HFFc6 (cell line): ENCODE measurements at regions not wholly inside any gene's neighbourhood (a gene's known extent, or its start where the extent isn't known, plus 50 kb on each side); places are given as distances from the start of the nearest gene placed in this dataset.

Experiments
- DNase-seq: peaks from one replicate; pipeline ENCODE4 v3.0.0-alpha.2; 2018
- H3K27ac Mint-ChIP-seq: 2 replicates; pipeline ENCODE4 v1.8.0; 2020; ENCODE audit warnings: mild to moderate bottlenecking, mixed read lengths
- H3K27me3 Mint-ChIP-seq: 2 replicates; pipeline ENCODE4 v1.8.0; 2021; ENCODE audit warnings: mild to moderate bottlenecking, moderate library complexity, mixed read lengths; ENCODE audit not compliant: insufficient read depth
- H3K36me3 Mint-ChIP-seq: 2 replicates; pipeline ENCODE4 v1.8.0; 2021; ENCODE audit warnings: low read depth, mixed read lengths
- H3K4me1 Mint-ChIP-seq: 2 replicates; pipeline ENCODE4 v1.8.0; 2020; ENCODE audit warnings: low read depth, mixed read lengths
- H3K4me3 Mint-ChIP-seq: 2 replicates; pipeline ENCODE4 v1.8.0; 2020; ENCODE audit warnings: mild to moderate bottlenecking, moderate library complexity, mixed read lengths
- H3K9me3 Mint-ChIP-seq: 2 replicates; pipeline ENCODE4 v1.8.0; 2020; ENCODE audit warnings: mild to moderate bottlenecking, mixed read lengths
- TF ChIP-seq, protein P1 (sequence below): fragments of 200-600 bp; sonication (generic); IDR thresholded peaks from 2 replicates; pipeline ENCODE4 v1.5.0; 2021; ENCODE audit warnings: antibody characterized with exemption, mild to moderate bottlenecking

DNA sequence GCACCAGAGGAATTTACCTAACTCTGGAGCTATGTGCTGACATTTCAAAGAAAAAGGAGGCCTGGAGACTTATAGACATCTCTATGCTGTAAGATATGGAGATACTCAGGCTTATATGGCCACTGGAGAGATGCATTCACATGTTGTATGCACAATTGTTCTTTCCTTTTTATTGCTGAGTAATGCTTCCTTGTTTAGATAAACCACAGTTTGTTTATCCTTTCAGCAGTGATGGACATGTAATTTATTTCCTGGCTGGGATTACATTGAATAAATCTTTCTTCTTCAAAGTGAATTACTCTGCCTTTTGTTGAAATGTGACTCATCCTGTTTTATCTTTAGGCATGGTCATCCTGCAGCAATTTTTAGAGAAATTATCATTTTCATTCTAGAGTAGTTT lies 716.7 kb upstream of the GCFC2 start:
- H3K27me3 Mint-ChIP-seq, result no peaks in the 10 kb centered on the region
- DNase-seq, result no peak
- H3K27ac Mint-ChIP-seq, result no peak overlapping the region
- H3K36me3 Mint-ChIP-seq, result peaks cover 4% of the 10 kb centered on the region; the same call in 1 of the 2 replicates
- H3K4me1 Mint-ChIP-seq, result no peaks in the 10 kb centered on the region
- H3K9me3 Mint-ChIP-seq, result peaks cover 36% of the 10 kb centered on the region
- no peak overlapping the region for H3K4me3 Mint-ChIP-seq
- TF ChIP-seq, protein P1, sequence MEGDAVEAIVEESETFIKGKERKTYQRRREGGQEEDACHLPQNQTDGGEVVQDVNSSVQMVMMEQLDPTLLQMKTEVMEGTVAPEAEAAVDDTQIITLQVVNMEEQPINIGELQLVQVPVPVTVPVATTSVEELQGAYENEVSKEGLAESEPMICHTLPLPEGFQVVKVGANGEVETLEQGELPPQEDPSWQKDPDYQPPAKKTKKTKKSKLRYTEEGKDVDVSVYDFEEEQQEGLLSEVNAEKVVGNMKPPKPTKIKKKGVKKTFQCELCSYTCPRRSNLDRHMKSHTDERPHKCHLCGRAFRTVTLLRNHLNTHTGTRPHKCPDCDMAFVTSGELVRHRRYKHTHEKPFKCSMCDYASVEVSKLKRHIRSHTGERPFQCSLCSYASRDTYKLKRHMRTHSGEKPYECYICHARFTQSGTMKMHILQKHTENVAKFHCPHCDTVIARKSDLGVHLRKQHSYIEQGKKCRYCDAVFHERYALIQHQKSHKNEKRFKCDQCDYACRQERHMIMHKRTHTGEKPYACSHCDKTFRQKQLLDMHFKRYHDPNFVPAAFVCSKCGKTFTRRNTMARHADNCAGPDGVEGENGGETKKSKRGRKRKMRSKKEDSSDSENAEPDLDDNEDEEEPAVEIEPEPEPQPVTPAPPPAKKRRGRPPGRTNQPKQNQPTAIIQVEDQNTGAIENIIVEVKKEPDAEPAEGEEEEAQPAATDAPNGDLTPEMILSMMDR, result no peak

DNA sequence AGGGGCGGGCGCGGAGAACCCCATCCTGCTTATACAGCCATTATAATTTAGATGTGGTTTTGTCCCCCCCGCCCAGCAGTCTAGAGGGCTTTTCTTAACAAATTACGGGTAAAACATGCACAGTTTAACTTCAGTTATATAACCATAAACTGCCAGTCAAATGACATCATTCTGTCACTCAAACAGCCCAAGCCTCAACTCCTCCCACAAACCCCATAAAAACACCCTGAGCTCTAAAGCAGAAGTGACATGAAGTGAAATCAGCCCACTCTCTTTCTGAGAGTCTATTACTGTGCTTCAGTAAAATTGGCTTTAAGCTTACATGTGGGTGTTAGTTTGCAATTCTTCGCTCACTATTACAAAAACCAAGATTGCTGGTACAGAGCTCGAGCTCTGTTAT lies 705.1 kb upstream of the GCFC2 start:
- Mint-ChIP-seq H3K27me3 (no peaks in the 10 kb centered on the region; the same call in 1 of the 2 replicates), H3K4me3 (no peak overlapping the region), H3K9me3 (peaks cover 30% of the 10 kb centered on the region), H3K27ac (no peak overlapping the region), H3K4me1 (no peaks in the 10 kb centered on the region), H3K36me3 (no peaks in the 10 kb centered on the region)
- DNase-seq, result no peak
- TF ChIP-seq, protein P1, result no peak

DNA sequence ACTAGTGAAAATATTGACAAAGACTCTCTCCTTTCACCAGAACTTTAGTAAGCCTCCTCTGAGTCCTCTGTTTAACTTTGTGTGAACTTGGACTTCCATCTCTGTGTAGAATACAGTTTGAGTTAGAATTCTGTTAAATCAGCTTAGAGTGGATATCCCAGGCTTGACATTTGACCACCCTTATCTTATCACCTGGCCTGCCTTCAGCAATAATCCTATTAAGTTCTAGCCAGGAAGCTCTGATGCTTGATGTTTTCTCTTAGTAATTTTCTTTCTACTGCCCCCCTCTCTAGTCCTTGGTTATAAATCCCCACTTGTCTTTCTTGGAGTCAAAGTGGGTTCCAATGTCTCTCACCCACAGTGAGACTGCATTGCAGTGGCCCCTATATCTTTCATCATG lies 702.7 kb upstream of the GCFC2 start:
- Mint-ChIP-seq H3K27ac (no peak overlapping the region), H3K36me3 (no peaks in the 10 kb centered on the region), H3K27me3 (no peaks in the 10 kb centered on the region; the same call in 1 of the 2 replicates), H3K9me3 (peaks cover 28% of the 10 kb centered on the region), H3K4me3 (no peak overlapping the region), H3K4me1 (no peaks in the 10 kb centered on the region)
- TF ChIP-seq, protein P1, result no peak
- DNase-seq, result no peak

DNA sequence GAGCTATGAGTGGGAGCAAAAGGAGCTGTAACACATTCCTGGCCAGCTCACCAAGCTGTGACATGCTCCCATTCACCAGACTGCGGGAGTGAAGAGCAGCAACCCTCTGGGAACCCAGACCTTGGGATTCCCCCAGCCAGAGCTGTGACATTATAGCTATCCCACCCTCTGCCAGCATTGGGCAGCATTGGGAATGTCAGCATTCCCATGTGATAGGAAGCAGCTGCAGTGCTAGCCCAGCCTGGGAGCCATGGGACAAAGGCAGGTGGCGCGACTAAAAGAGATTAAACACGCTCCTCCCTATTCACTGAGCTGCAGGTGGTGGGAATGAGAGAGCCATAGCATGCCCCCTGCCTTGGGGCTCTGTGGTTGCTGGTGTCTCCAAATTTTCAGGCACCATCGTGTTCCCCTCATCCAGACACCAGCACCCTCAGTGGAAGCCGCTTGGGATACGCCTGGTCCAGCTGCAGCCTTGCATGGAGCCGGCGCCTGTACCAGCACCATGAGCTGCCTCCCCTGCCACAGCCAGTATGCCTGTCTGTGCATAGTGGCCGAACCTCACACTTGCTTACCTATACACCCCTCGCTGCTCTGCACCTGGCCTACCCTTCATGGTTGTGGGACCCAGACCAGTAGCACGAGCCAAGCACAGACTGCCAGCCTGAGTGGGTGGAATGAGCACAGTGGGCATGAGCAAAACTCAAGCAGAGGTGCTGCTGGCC lies 695.6 kb upstream of the GCFC2 start:
- H3K27ac Mint-ChIP-seq, result no peak overlapping the region
- no peaks in the 10 kb centered on the region for H3K27me3 Mint-ChIP-seq
- no peaks in the 10 kb centered on the region for H3K4me1 Mint-ChIP-seq
- no peak overlapping the region for H3K4me3 Mint-ChIP-seq
- DNase-seq, result no peak
- H3K9me3 Mint-ChIP-seq, result peaks cover 29% of the 10 kb centered on the region
- peaks cover 4% of the 10 kb centered on the region for H3K36me3 Mint-ChIP-seq
- TF ChIP-seq, protein P1, result no peak

DNA sequence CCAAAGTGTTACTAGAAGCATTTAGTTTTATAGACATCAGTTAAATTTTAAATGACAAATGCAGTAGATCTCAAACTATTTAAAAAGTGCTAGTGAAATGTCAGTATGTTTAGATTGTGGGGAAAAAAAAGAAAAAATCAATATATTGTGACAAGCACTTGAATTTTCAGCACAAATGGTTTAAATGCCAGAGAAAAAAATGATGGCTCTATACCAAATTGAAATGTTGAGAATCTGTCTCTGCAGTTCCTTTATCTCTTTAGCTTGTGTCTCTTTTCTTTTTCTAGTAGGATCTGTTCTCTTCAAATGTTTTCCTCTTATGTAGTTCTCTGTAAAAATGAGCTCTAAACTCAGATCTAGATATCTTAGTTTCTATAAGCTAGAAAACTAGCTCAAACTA lies 682.6 kb upstream of the GCFC2 start:
- no peak overlapping the region for H3K27ac Mint-ChIP-seq
- TF ChIP-seq, protein P1, result no peak
- DNase-seq, result no peak

More for the DNA sequence above, 682.6 kb upstream of the GCFC2 start:
- H3K36me3 Mint-ChIP-seq, result no peaks in the 10 kb centered on the region
- no peaks in the 10 kb centered on the region; the same call in none of the 2 replicates for H3K27me3 Mint-ChIP-seq
- H3K4me3 Mint-ChIP-seq, result no peak overlapping the region
- peaks cover 43% of the 10 kb centered on the region for H3K9me3 Mint-ChIP-seq
- H3K4me1 Mint-ChIP-seq, result no peaks in the 10 kb centered on the region
